SK-N-SH treated with all-trans-retinoic acid at 6 μM for 48 hours (cell line): ENCODE measurements at regions not wholly inside any gene's neighbourhood (a gene's known extent, or its start where the extent isn't known, plus 50 kb on each side); places are given as distances from the start of the nearest gene placed in this dataset.
A peak's percentile ranks its signal among the peaks of the same experiment; 100 is the strongest.

Experiments used
- ATAC-seq: fragments of 200-7000 bp; cut with Tn5 transposase; 3 replicates; pipeline ENCODE4 v1.9.1; 2020; ENCODE audit warnings: mild to moderate bottlenecking, moderate library complexity
- ARNTL ChIP-seq: fragments of 450-650 bp; formaldehyde crosslinking; IDR thresholded peaks from 2 replicates; pipeline ENCODE4 v1.5.0; 2020; ENCODE audit warnings: low read depth, mild to moderate bottlenecking, moderate library complexity, borderline replicate concordance
- BACH2 ChIP-seq: fragments of 250-450 bp; sonication (Bioruptor Pico); IDR thresholded peaks from 2 replicates; pipeline ENCODE4 v1.9.0; 2021; ENCODE audit warnings: mild to moderate bottlenecking, borderline replicate concordance
- CREB5 ChIP-seq: fragments of 250-450 bp; sonication (Bioruptor Pico); IDR thresholded peaks from 2 replicates; pipeline ENCODE4 v1.5.1; 2020; ENCODE audit warnings: low read depth, mild to moderate bottlenecking, moderate library complexity
- CSDC2 ChIP-seq: fragments of 250-450 bp; sonication (Bioruptor Pico); IDR thresholded peaks from 2 replicates; pipeline ENCODE4 v1.5.0; 2020; ENCODE audit warnings: mild to moderate bottlenecking, moderate library complexity
- CSRNP3 ChIP-seq: fragments of 250-450 bp; sonication (Bioruptor Pico); IDR thresholded peaks from 2 replicates; pipeline ENCODE4 v1.5.1; 2021; ENCODE audit warnings: mild to moderate bottlenecking, moderate library complexity
- ESRRG ChIP-seq: fragments of 250-450 bp; sonication (Bioruptor Pico); IDR thresholded peaks from 2 replicates; pipeline ENCODE4 v1.6.1; 2021; ENCODE audit warnings: mild to moderate bottlenecking
- GLIS3 ChIP-seq: fragments of 250-450 bp; sonication (Bioruptor Pico); IDR thresholded peaks from 2 replicates; pipeline ENCODE4 v1.5.0; 2020; ENCODE audit warnings: mild to moderate bottlenecking, moderate library complexity
- ISL1 ChIP-seq: fragments of 250-450 bp; sonication (Bioruptor Pico); IDR thresholded peaks from 2 replicates; pipeline ENCODE4 v2.1.2; 2022; ENCODE audit warnings: mild to moderate bottlenecking, moderate library complexity
- OSR1 ChIP-seq: fragments of 250-450 bp; sonication (Bioruptor Pico); IDR thresholded peaks from 2 replicates; pipeline ENCODE4 v1.8.0; 2022; ENCODE audit warnings: moderate library complexity, mild to moderate bottlenecking, inconsistent platforms
- PATZ1 ChIP-seq: fragments of 250-450 bp; sonication (Bioruptor Pico); IDR thresholded peaks from 2 replicates; pipeline ENCODE4 v1.8.0; 2020; ENCODE audit warnings: mild to moderate bottlenecking, moderate library complexity, borderline replicate concordance
- POU6F1 ChIP-seq: fragments of 250-450 bp; sonication (Bioruptor Pico); IDR thresholded peaks from 2 replicates; pipeline ENCODE4 v1.8.0; 2021; ENCODE audit warnings: low read depth, mild to moderate bottlenecking, moderate library complexity, borderline replicate concordance
- PPARA ChIP-seq: fragments of 250-450 bp; sonication (Bioruptor Pico); IDR thresholded peaks from 2 replicates; pipeline ENCODE4 v1.5.0; 2020; ENCODE audit warnings: mild to moderate bottlenecking, borderline replicate concordance
- RARB ChIP-seq: fragments of 250-450 bp; sonication (Bioruptor Pico); IDR thresholded peaks from 2 replicates; pipeline ENCODE4 v1.8.0; 2021; ENCODE audit warnings: mild to moderate bottlenecking, moderate library complexity
- SNAI2 ChIP-seq: fragments of 250-450 bp; sonication (Bioruptor Pico); IDR thresholded peaks from 2 replicates; pipeline ENCODE4 v1.5.0; 2020; ENCODE audit warnings: mild to moderate bottlenecking, moderate library complexity
- TCF4 ChIP-seq: fragments of 250-450 bp; sonication (Bioruptor Pico); IDR thresholded peaks from 2 replicates; pipeline ENCODE4 v1.8.0; 2021; ENCODE audit warnings: mild to moderate bottlenecking, moderate library complexity, borderline replicate concordance
- TOX ChIP-seq: fragments of 250-450 bp; sonication (Bioruptor Pico); IDR thresholded peaks from 2 replicates; pipeline ENCODE4 v1.8.0; 2021; ENCODE audit warnings: mild to moderate bottlenecking, moderate library complexity, borderline replicate concordance
- TSHZ2 ChIP-seq: fragments of 250-450 bp; sonication (Bioruptor Pico); IDR thresholded peaks from 2 replicates; pipeline ENCODE4 v1.5.0; 2020; ENCODE audit warnings: mild to moderate bottlenecking, moderate library complexity
- ZFP3 ChIP-seq: fragments of 250-450 bp; sonication (Bioruptor Pico); IDR thresholded peaks from 2 replicates; pipeline ENCODE4 v1.5.0; 2020; ENCODE audit warnings: mild to moderate bottlenecking, moderate library complexity
- ZFP30 ChIP-seq: fragments of 450-650 bp; formaldehyde crosslinking; IDR thresholded peaks from 2 replicates; pipeline ENCODE4 v1.5.0; 2022; ENCODE audit warnings: mild to moderate bottlenecking, moderate library complexity
- ZNF565 ChIP-seq: fragments of 450-650 bp; formaldehyde crosslinking; conservative IDR thresholded peaks from 2 replicates; pipeline ENCODE4 v1.5.0; 2020; ENCODE audit warnings: low read depth, mild to moderate bottlenecking, moderate library complexity
- ZNF70 ChIP-seq: fragments of 450-650 bp; formaldehyde crosslinking; IDR thresholded peaks from 2 replicates; pipeline ENCODE4 v1.5.0; 2020; ENCODE audit warnings: mild to moderate bottlenecking, moderate library complexity
- ZNF8 ChIP-seq: fragments of 450-650 bp; formaldehyde crosslinking; IDR thresholded peaks from 2 replicates; pipeline ENCODE4 v1.5.0; 2020; ENCODE audit warnings: mild to moderate bottlenecking, moderate library complexity

- TF ChIP-seq PATZ1 (CRISPR knock-in tag): no peak
These were observed 84.1 kb upstream of the VANGL1 start (continued) for GRCh38 chr1:115557715-115558114.

- ATAC-seq: no peak; the same call in 1 of the 3 replicates
- TF ChIP-seq SNAI2 (CRISPR knock-in tag) (no peak), BACH2 (CRISPR knock-in tag) (no peak), RARB (CRISPR knock-in tag) (no peak), ZFP3 (CRISPR knock-in tag) (no peak), TCF4 (CRISPR knock-in tag) (no peak), ZFP30 (no peak), PPARA (no peak), GLIS3 (CRISPR knock-in tag) (no peak), ARNTL (no peak), ZNF565 (CRISPR knock-in tag) (no peak), ESRRG (no peak), ISL1 (no peak), TSHZ2 (CRISPR knock-in tag) (no peak), ZNF70 (CRISPR knock-in tag) (no peak), OSR1 (no peak), TOX (CRISPR knock-in tag) (no peak), CSRNP3 (CRISPR knock-in tag) (no peak), ZNF8 (CRISPR knock-in tag) (no peak), CREB5 (CRISPR knock-in tag) (no peak)
These were observed 85.5 kb upstream of the VANGL1 start for GRCh38 chr1:115556236-115556635.

- peak; percentile 97 for ATAC-seq
These were observed 86.3 kb upstream of the VANGL1 start for GRCh38 chr1:115555446-115555845.

GRCh38 chr1:115547696-115548095 is 94.1 kb upstream of the VANGL1 start:
- TF ChIP-seq PATZ1 (CRISPR knock-in tag): no peak
- no peak for TF ChIP-seq CSDC2 (CRISPR knock-in tag)
- no peak for TF ChIP-seq ARNTL
- TF ChIP-seq BACH2 (CRISPR knock-in tag): no peak
- TF ChIP-seq POU6F1 (CRISPR knock-in tag): no peak
- TF ChIP-seq TCF4 (CRISPR knock-in tag): no peak
- TF ChIP-seq SNAI2 (CRISPR knock-in tag): no peak
- TF ChIP-seq ZFP30: no peak
- TF ChIP-seq ZFP3 (CRISPR knock-in tag): no peak
- TF ChIP-seq ZNF8 (CRISPR knock-in tag): no peak
- no peak for TF ChIP-seq TOX (CRISPR knock-in tag)
- no peak for ATAC-seq

More at GRCh38 chr1:115555446-115555845, 86.3 kb upstream of the VANGL1 start:
- no peak for TF ChIP-seq ARNTL
- TF ChIP-seq OSR1: no peak
- no peak for TF ChIP-seq TOX (CRISPR knock-in tag)
- TF ChIP-seq TCF4 (CRISPR knock-in tag): 0 out of 2 replicates have a peak, but pooled peaks have one; percentile 13
- TF ChIP-seq GLIS3 (CRISPR knock-in tag): no peak
- no peak for TF ChIP-seq ISL1
- TF ChIP-seq PPARA: no peak
- TF ChIP-seq ZNF565 (CRISPR knock-in tag): no peak
